22Rv1 (cell line): ENCODE measurements at regions not wholly inside any gene's neighbourhood (a gene's known extent, or its start where the extent isn't known, plus 50 kb on each side); places are given as distances from the start of the nearest gene placed in this dataset.

Experiments
- H3K27ac ChIP-seq: fragments of 450-650 bp; 2 replicates; pipeline ENCODE4 v1.5.1; 2017
- CTCF ChIP-seq: fragments of 450-650 bp; IDR thresholded peaks from 2 replicates; pipeline ENCODE4 v1.5.1; 2017; ENCODE audit warnings: mild to moderate bottlenecking
- ZFX ChIP-seq: fragments of 450-650 bp; IDR thresholded peaks from 2 replicates; pipeline ENCODE4 v1.6.1; 2017; ENCODE audit warnings: antibody characterized with exemption, borderline replicate concordance

- no peak overlapping the region for H3K27ac ChIP-seq
Measured at GRCh38 chr2:21561965-21562364, 438.2 kb downstream of the TDRD15 start.

GRCh38 chr2:21567395-21567794 is 443.6 kb downstream of the TDRD15 start:
- no peak for TF ChIP-seq CTCF
- no peak for TF ChIP-seq ZFX
- H3K27ac ChIP-seq, result no peak overlapping the region

More at GRCh38 chr2:21561965-21562364, 438.2 kb downstream of the TDRD15 start:
- TF ChIP-seq ZFX (no peak), CTCF (no peak)

- H3K27ac ChIP-seq, result no peak overlapping the region
- TF ChIP-seq ZFX, result no peak
- no peak for TF ChIP-seq CTCF
Measured at GRCh38 chr2:21571686-21572085, 447.9 kb downstream of the TDRD15 start.

GRCh38 chr2:21580391-21580790 is 456.6 kb downstream of the TDRD15 start:
- H3K27ac ChIP-seq, result no peak overlapping the region
- TF ChIP-seq ZFX, result no peak
- no peak for TF ChIP-seq CTCF

- TF ChIP-seq ZFX (no peak), CTCF (no peak)
- H3K27ac ChIP-seq, result no peak overlapping the region
Measured at GRCh38 chr2:21585881-21586280, 462.1 kb downstream of the TDRD15 start.

GRCh38 chr2:21590026-21590690 is 466.4 kb downstream of the TDRD15 start:
- TF ChIP-seq ZFX, result no peak
- TF ChIP-seq CTCF, result no peak
- no peak overlapping the region for H3K27ac ChIP-seq

GRCh38 chr2:21591926-21592325 is 468.2 kb downstream of the TDRD15 start:
- no peak overlapping the region for H3K27ac ChIP-seq
- TF ChIP-seq ZFX (no peak), CTCF (no peak)
